ENCODE measurements at regions not wholly inside any gene's neighbourhood (a gene's known extent, or its start where the extent isn't known, plus 50 kb on each side); places are given as distances from the start of the nearest gene placed in this dataset.

DNA sequence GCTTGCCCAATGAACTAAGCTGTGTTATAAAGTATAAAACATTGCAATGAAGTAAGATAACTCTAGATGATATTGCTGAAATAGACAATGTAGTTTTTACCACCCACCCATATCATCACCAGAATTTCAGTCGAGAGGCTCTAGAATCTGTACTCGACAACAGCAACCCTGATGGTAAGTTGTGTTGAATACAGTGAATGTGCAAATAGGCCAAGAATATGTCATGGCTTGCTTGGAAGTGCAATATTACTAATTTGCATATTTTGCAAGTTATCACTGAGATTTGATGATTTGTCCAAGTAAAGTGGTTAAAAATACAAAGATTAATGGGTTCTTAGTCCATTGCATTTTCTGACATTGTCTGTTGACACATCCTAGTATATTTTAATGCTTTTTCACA is 90.6 kb upstream of the TUSC7 start:
- Mint-ChIP-seq H3K9me3 (peaks cover 7% of the 10 kb centered on the region), H3K4me1 (ENCODE audit: low read depth) (no peaks in the 10 kb centered on the region), H3K36me3 (ENCODE audit: low read depth) (no peaks in the 10 kb centered on the region), H3K27me3 (no peaks in the 10 kb centered on the region), H3K4me3 (no peak overlapping the region), H3K27ac (no peak overlapping the region)
- CTCF ChIA-PET, result no interaction called here
- POLR2A ChIA-PET, result interaction anchor here (1.0 kb wide), 1 partner anchor 9 kb away, joined by 5 read pairs; no protein-coding TSS in a partner anchor
- TF ChIP-seq, protein P1, sequence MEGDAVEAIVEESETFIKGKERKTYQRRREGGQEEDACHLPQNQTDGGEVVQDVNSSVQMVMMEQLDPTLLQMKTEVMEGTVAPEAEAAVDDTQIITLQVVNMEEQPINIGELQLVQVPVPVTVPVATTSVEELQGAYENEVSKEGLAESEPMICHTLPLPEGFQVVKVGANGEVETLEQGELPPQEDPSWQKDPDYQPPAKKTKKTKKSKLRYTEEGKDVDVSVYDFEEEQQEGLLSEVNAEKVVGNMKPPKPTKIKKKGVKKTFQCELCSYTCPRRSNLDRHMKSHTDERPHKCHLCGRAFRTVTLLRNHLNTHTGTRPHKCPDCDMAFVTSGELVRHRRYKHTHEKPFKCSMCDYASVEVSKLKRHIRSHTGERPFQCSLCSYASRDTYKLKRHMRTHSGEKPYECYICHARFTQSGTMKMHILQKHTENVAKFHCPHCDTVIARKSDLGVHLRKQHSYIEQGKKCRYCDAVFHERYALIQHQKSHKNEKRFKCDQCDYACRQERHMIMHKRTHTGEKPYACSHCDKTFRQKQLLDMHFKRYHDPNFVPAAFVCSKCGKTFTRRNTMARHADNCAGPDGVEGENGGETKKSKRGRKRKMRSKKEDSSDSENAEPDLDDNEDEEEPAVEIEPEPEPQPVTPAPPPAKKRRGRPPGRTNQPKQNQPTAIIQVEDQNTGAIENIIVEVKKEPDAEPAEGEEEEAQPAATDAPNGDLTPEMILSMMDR (IDR thresholded peaks at IDR 0.05), result no peak
- DNase-seq (no peak), ATAC-seq (no peak)
- intact Hi-C loops (cut with micrococcal nuclease), result no loop called here

DNA sequence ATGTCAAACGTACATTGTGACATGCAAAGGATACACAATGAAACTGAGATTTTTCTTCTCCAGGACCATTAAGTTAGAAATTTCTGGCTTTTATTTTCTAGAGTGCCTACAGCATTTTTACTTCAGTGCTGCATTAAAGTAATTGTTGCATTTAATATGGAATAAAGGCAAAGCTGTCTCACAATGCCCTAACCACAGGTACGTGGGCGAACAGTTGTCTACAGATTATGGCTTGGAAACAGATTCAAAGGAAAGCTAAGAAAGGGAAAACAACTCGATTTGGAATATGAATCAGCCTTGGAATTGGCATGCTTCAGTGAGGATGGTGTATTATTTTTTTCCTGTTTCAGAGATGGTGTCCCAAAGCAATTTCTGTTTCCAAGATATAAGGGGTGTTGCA is 79.1 kb upstream of the TUSC7 start:
- POLR2A ChIA-PET, result no interaction called here
- peaks cover 7% of the 10 kb centered on the region for H3K9me3 Mint-ChIP-seq
- H3K27me3 Mint-ChIP-seq, result no peaks in the 10 kb centered on the region
- TF ChIP-seq, protein P1 (IDR thresholded peaks at IDR 0.05), result no peak
- ATAC-seq (no peak), DNase-seq (no peak)
- no peaks in the 10 kb centered on the region for H3K36me3 Mint-ChIP-seq (ENCODE audit: low read depth)
- H3K27ac Mint-ChIP-seq, result no peak overlapping the region
- no peaks in the 10 kb centered on the region for H3K4me1 Mint-ChIP-seq (ENCODE audit: low read depth)
- H3K4me3 Mint-ChIP-seq, result no peak overlapping the region
- intact Hi-C loops (cut with micrococcal nuclease), result no loop called here
- CTCF ChIA-PET, result no interaction called here

DNA sequence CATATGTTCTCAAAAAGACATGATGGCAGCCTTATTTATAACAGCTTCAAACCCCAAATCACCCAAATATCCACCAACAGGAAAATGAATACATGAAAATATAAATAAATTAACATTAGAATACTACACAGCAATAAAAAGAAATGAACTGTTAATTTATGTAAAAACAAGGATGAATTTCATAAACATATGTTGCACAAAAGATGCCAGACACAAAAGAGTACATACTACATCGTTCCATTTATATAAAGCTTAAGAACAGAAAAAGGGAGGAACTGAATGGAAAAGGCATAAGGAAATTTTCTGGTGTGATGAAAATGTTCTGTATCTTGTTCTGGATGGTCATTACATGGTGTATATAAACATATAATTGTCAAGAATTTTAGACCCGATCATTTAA is 69.9 kb upstream of the TUSC7 start:
- no peak for DNase-seq
- Mint-ChIP-seq H3K4me3 (no peak overlapping the region), H3K9me3 (no peaks in the 10 kb centered on the region), H3K27ac (no peak overlapping the region), H3K36me3 (ENCODE audit: low read depth) (no peaks in the 10 kb centered on the region), H3K4me1 (ENCODE audit: low read depth) (no peaks in the 10 kb centered on the region), H3K27me3 (no peaks in the 10 kb centered on the region)
- CTCF ChIA-PET, result interaction anchor here (1.2 kb wide), 1 partner anchor 30 kb away, joined by 3 read pairs; no protein-coding TSS in a partner anchor
- intact Hi-C loops (cut with micrococcal nuclease), result no loop called here
- TF ChIP-seq, protein P1 (IDR thresholded peaks at IDR 0.05), result no peak
- ATAC-seq, result no peak
- POLR2A ChIA-PET, result no interaction called here

- Mint-ChIP-seq H3K9me3 (no peaks in the 10 kb centered on the region), H3K4me3 (no peak overlapping the region), H3K27ac (no peak overlapping the region), H3K36me3 (ENCODE audit: low read depth) (no peaks in the 10 kb centered on the region), H3K4me1 (ENCODE audit: low read depth) (no peaks in the 10 kb centered on the region), H3K27me3 (no peaks in the 10 kb centered on the region)
- ATAC-seq (no peak), DNase-seq (no peak)
- ChIA-PET POLR2A (no interaction called here), CTCF (no interaction called here)
- intact Hi-C loops (cut with micrococcal nuclease), result no loop called here
- TF ChIP-seq, protein P1 (IDR thresholded peaks at IDR 0.05), result no peak
Observed at GRCh38 chr3:116640109-116640508, 69.5 kb upstream of the TUSC7 start.

- ChIA-PET CTCF (no interaction called here), POLR2A (no interaction called here)
- no peaks in the 10 kb centered on the region for H3K9me3 Mint-ChIP-seq
Observed at GRCh38 chr3:116643001-116643400, 66.6 kb upstream of the TUSC7 start.

More at GRCh38 chr3:116643001-116643400, 66.6 kb upstream of the TUSC7 start:
- ATAC-seq, result no peak
- TF ChIP-seq, protein P1 (IDR thresholded peaks at IDR 0.05), result no peak
- intact Hi-C loops (cut with micrococcal nuclease), result no loop called here
- DNase-seq, result no peak
- Mint-ChIP-seq H3K36me3 (ENCODE audit: low read depth) (no peaks in the 10 kb centered on the region), H3K27me3 (no peaks in the 10 kb centered on the region), H3K27ac (no peak overlapping the region), H3K4me3 (no peak overlapping the region), H3K4me1 (ENCODE audit: low read depth) (no peaks in the 10 kb centered on the region)

Measured in activated CD8-positive, alpha-beta T cell treated with anti-CD3 and anti-CD28 coated beads for 36 hours (primary cell).